ENCODE measurements at regions not wholly inside any gene's neighbourhood (a gene's known extent, or its start where the extent isn't known, plus 50 kb on each side); places are given as distances from the start of the nearest gene placed in this dataset.

DNA sequence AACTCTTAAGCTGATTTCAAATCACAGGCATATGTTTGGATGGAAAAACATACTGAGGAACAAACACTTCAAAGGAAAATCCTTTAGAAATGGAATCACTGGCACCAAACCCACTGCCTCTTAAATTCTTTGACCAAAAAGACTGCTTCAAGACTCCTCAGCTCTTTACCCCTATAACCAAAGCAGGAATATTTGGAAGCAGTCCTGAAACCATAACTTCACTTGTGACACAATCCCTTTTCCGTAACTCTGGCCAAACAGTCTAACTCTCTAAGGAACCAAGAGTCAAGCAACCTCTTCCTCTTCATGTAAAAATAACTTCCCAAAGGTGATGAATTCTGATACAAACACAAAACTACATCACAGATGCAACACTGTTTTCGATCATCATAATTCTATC lies 104.3 kb downstream of the MTERF1 start:
- no peak overlapping the region for H3K27ac Mint-ChIP-seq (ENCODE audit: unreplicated experiment)
- H3K4me3 Mint-ChIP-seq (ENCODE audit: low read depth, unreplicated experiment) = no peak overlapping the region
- CTCF ChIA-PET = no interaction called here
- intact Hi-C loops (cut with micrococcal nuclease; ENCODE audit: unreplicated experiment) = no loop called here
- H3K4me1 Mint-ChIP-seq (ENCODE audit: low read depth, unreplicated experiment) = no peaks in the 10 kb centered on the region
- BruUV-seq (replicated peaks) = no TSS peak
- no peak for DNase-seq
- H3K36me3 Mint-ChIP-seq (ENCODE audit: insufficient read depth, unreplicated experiment) = no peaks in the 10 kb centered on the region
- no peaks in the 10 kb centered on the region for H3K9me3 Mint-ChIP-seq (ENCODE audit: low read depth, unreplicated experiment)
- H3K27me3 Mint-ChIP-seq (ENCODE audit: unreplicated experiment) = peaks cover 7% of the 10 kb centered on the region
- TF ChIP-seq, protein P1, sequence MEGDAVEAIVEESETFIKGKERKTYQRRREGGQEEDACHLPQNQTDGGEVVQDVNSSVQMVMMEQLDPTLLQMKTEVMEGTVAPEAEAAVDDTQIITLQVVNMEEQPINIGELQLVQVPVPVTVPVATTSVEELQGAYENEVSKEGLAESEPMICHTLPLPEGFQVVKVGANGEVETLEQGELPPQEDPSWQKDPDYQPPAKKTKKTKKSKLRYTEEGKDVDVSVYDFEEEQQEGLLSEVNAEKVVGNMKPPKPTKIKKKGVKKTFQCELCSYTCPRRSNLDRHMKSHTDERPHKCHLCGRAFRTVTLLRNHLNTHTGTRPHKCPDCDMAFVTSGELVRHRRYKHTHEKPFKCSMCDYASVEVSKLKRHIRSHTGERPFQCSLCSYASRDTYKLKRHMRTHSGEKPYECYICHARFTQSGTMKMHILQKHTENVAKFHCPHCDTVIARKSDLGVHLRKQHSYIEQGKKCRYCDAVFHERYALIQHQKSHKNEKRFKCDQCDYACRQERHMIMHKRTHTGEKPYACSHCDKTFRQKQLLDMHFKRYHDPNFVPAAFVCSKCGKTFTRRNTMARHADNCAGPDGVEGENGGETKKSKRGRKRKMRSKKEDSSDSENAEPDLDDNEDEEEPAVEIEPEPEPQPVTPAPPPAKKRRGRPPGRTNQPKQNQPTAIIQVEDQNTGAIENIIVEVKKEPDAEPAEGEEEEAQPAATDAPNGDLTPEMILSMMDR (IDR thresholded peaks at IDR 0.05; ENCODE audit: unreplicated experiment) = no peak

DNA sequence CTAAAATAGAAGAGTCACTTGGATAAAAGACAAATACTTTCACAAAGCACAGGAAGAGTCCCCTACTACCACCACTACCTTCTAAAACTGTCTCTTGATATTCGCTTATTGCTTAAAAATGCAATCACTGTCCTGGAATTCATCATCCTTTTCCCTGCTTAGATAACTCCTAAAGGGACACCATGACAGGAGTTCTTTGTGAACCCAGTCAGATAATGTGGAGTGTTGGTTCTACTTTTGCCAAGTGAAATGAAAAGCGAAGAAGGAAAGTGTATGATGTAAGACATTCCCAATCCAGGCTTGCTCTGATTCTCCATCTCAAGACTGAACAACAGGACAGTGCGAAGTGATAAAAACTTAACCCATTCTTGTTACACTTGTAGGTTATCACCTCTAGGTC lies 103.0 kb downstream of the MTERF1 start:
- CTCF ChIA-PET = no interaction called here
- H3K4me3 Mint-ChIP-seq (ENCODE audit: low read depth, unreplicated experiment) = no peak overlapping the region
- TF ChIP-seq, protein P1 (IDR thresholded peaks at IDR 0.05; ENCODE audit: unreplicated experiment) = no peak
- no peak for DNase-seq
- BruUV-seq (replicated peaks) = no TSS peak
- intact Hi-C loops (cut with micrococcal nuclease; ENCODE audit: unreplicated experiment) = no loop called here
- H3K36me3 Mint-ChIP-seq (ENCODE audit: insufficient read depth, unreplicated experiment) = no peaks in the 10 kb centered on the region
- H3K9me3 Mint-ChIP-seq (ENCODE audit: low read depth, unreplicated experiment) = no peaks in the 10 kb centered on the region
- no peaks in the 10 kb centered on the region for H3K4me1 Mint-ChIP-seq (ENCODE audit: low read depth, unreplicated experiment)
- peaks cover 7% of the 10 kb centered on the region for H3K27me3 Mint-ChIP-seq (ENCODE audit: unreplicated experiment)
- no peak overlapping the region for H3K27ac Mint-ChIP-seq (ENCODE audit: unreplicated experiment)

DNA sequence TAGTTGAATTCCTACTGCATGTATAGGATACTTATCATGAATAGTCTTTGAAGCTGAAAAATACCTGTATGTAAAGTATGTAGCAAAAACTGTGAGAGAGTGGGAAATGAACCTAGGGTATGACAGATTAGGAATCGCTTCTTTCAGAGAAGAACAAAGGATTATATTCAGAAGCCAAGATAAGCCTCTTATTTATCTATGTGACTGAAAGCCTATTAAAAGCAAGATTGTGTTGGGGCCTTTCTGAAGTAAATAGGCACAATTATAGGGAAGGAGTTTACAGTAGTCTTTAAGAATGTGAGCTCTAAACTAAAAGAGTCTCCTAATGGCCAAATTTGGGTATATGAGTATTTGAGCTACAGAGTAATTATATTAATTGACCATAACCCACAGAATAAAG lies 102.1 kb downstream of the MTERF1 start:
- Mint-ChIP-seq H3K27ac (ENCODE audit: unreplicated experiment) (no peak overlapping the region), H3K27me3 (ENCODE audit: unreplicated experiment) (peaks cover 7% of the 10 kb centered on the region), H3K4me1 (ENCODE audit: low read depth, unreplicated experiment) (no peaks in the 10 kb centered on the region), H3K36me3 (ENCODE audit: insufficient read depth, unreplicated experiment) (no peaks in the 10 kb centered on the region), H3K9me3 (ENCODE audit: low read depth, unreplicated experiment) (no peaks in the 10 kb centered on the region), H3K4me3 (ENCODE audit: low read depth, unreplicated experiment) (no peak overlapping the region)
- intact Hi-C loops (cut with micrococcal nuclease; ENCODE audit: unreplicated experiment) = no loop called here
- TF ChIP-seq, protein P1 (IDR thresholded peaks at IDR 0.05; ENCODE audit: unreplicated experiment) = no peak
- no peak for DNase-seq
- no TSS peak for BruUV-seq (replicated peaks)
- CTCF ChIA-PET = no interaction called here

DNA sequence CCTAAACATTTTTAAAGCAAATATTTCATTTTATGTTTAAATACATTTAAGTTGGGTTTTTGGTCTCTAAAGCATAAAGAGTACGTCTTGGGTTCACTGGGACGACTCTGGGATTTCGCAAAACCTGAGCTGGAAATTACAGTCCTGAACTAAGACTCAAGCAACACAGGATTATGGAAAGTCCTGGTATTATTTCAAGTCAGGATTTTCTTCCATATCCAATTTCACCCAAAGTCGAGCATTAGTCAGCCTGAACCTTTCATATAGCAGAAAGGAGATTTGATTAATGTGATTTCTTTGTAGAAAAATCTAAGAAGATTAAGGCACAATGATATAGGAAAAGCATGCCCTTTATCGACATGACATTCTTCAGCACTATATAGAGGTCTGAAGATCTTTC lies 100.0 kb downstream of the MTERF1 start:
- Mint-ChIP-seq H3K4me3 (ENCODE audit: low read depth, unreplicated experiment) (no peak overlapping the region), H3K9me3 (ENCODE audit: low read depth, unreplicated experiment) (no peaks in the 10 kb centered on the region), H3K27me3 (ENCODE audit: unreplicated experiment) (peaks cover 7% of the 10 kb centered on the region), H3K27ac (ENCODE audit: unreplicated experiment) (no peak overlapping the region), H3K36me3 (ENCODE audit: insufficient read depth, unreplicated experiment) (no peaks in the 10 kb centered on the region), H3K4me1 (ENCODE audit: low read depth, unreplicated experiment) (no peaks in the 10 kb centered on the region)
- BruUV-seq (replicated peaks) = no TSS peak
- CTCF ChIA-PET = no interaction called here
- DNase-seq = no peak
- TF ChIP-seq, protein P1 (IDR thresholded peaks at IDR 0.05; ENCODE audit: unreplicated experiment) = no peak
- intact Hi-C loops (cut with micrococcal nuclease; ENCODE audit: unreplicated experiment) = loop anchor here (5.0 kb wide), 2 partner anchors 143 to 698 kb away; no protein-coding TSS in a partner anchor
